ENCODE measurements at regions not wholly inside any gene's neighbourhood (a gene's known extent, or its start where the extent isn't known, plus 50 kb on each side); places are given as distances from the start of the nearest gene placed in this dataset.

GRCh38 chr4:153039542-153040185, 103.5 kb downstream of the FHDC1 start:
- H3K9ac ChIP-seq (ENCODE audit: insufficient read depth, low read length) = no peak overlapping the region

GRCh38 chr4:153040677-153041076, 104.6 kb downstream of the FHDC1 start:
- Histone ChIP-seq H3K4me1 (ENCODE audit: control insufficient read depth, extremely low read depth, insufficient read depth, low read length) (no peaks in the 10 kb centered on the region), H3K79me2 (ENCODE audit: control insufficient read depth, insufficient read depth, low read length) (no peaks in the 10 kb centered on the region), H3K9ac (ENCODE audit: insufficient read depth, low read length) (no peak overlapping the region), H3K27ac (ENCODE audit: insufficient read depth, low read length) (no peak overlapping the region), H3K4me3 (replicated peaks in 1 of 4; ENCODE audit: control extremely low read depth in 1 of 4, insufficient read depth in 1 of 4, low read depth in 3 of 4, low read length in 4 of 4) (no peak overlapping the region), H3K9me3 (ENCODE audit: control insufficient read depth, insufficient read depth, low read depth, low read length) (no peaks in the 10 kb centered on the region), H2AFZ (ENCODE audit: low read length) (no peak overlapping the region), H4K20me1 (ENCODE audit: control insufficient read depth, extremely low read depth, insufficient read depth, low read length) (no peaks in the 10 kb centered on the region), H3K4me2 (ENCODE audit: extremely low read depth, insufficient read depth, low read length) (no peak overlapping the region), H3K36me3 (ENCODE audit: control insufficient read depth, insufficient read depth, low read length) (no peaks in the 10 kb centered on the region), H3K27me3 (ENCODE audit: control insufficient read depth, insufficient read depth, low read length) (peaks cover 2% of the 10 kb centered on the region)
- no peak for DNase-seq (ENCODE audit: low read depth in 2 of 2)
- TF ChIP-seq EZH2 (IDR thresholded peaks at IDR 0.05; ENCODE audit: low read length, missing control alignments) (no peak), CTCF (conservative IDR thresholded peaks at IDR 0.05 in 1 of 2, IDR thresholded peaks at IDR 0.05 in 1 of 2; ENCODE audit: low read depth in 1 of 2, low read length in 2 of 2) (no peak)

More at GRCh38 chr4:153039542-153040185, 103.5 kb downstream of the FHDC1 start:
- H3K4me2 ChIP-seq (ENCODE audit: extremely low read depth, insufficient read depth, low read length) = no peak overlapping the region
- H3K27ac ChIP-seq (ENCODE audit: insufficient read depth, low read length) = no peak overlapping the region
- no peak overlapping the region for H2AFZ ChIP-seq (ENCODE audit: low read length)
- no peak for DNase-seq (ENCODE audit: low read depth in 2 of 2)
- H3K4me1 ChIP-seq (ENCODE audit: control insufficient read depth, extremely low read depth, insufficient read depth, low read length) = no peaks in the 10 kb centered on the region
- peaks cover 2% of the 10 kb centered on the region for H3K27me3 ChIP-seq (ENCODE audit: control insufficient read depth, insufficient read depth, low read length)
- H4K20me1 ChIP-seq (ENCODE audit: control insufficient read depth, extremely low read depth, insufficient read depth, low read length) = no peaks in the 10 kb centered on the region
- H3K79me2 ChIP-seq (ENCODE audit: control insufficient read depth, insufficient read depth, low read length) = no peaks in the 10 kb centered on the region
- TF ChIP-seq EZH2 (IDR thresholded peaks at IDR 0.05; ENCODE audit: low read length, missing control alignments) (no peak), CTCF (conservative IDR thresholded peaks at IDR 0.05 in 1 of 2, IDR thresholded peaks at IDR 0.05 in 1 of 2; ENCODE audit: low read depth in 1 of 2, low read length in 2 of 2) (no peak)
- no peaks in the 10 kb centered on the region for H3K9me3 ChIP-seq (ENCODE audit: control insufficient read depth, insufficient read depth, low read depth, low read length)
- H3K36me3 ChIP-seq (ENCODE audit: control insufficient read depth, insufficient read depth, low read length) = no peaks in the 10 kb centered on the region
- H3K4me3 ChIP-seq (replicated peaks in 1 of 4; ENCODE audit: control extremely low read depth in 1 of 4, insufficient read depth in 1 of 4, low read depth in 3 of 4, low read length in 4 of 4) = no peak overlapping the region

- Histone ChIP-seq H3K27ac (ENCODE audit: insufficient read depth, low read length) (no peak overlapping the region), H3K4me2 (ENCODE audit: extremely low read depth, insufficient read depth, low read length) (no peak overlapping the region), H3K9ac (ENCODE audit: insufficient read depth, low read length) (no peak overlapping the region), H3K9me3 (ENCODE audit: control insufficient read depth, insufficient read depth, low read depth, low read length) (no peaks in the 10 kb centered on the region), H3K36me3 (ENCODE audit: control insufficient read depth, insufficient read depth, low read length) (no peaks in the 10 kb centered on the region), H4K20me1 (ENCODE audit: control insufficient read depth, extremely low read depth, insufficient read depth, low read length) (no peaks in the 10 kb centered on the region), H3K79me2 (ENCODE audit: control insufficient read depth, insufficient read depth, low read length) (no peaks in the 10 kb centered on the region), H3K4me1 (ENCODE audit: control insufficient read depth, extremely low read depth, insufficient read depth, low read length) (no peaks in the 10 kb centered on the region), H2AFZ (ENCODE audit: low read length) (no peak overlapping the region), H3K4me3 (replicated peaks in 1 of 4; ENCODE audit: control extremely low read depth in 1 of 4, insufficient read depth in 1 of 4, low read depth in 3 of 4, low read length in 4 of 4) (no peak overlapping the region), H3K27me3 (ENCODE audit: control insufficient read depth, insufficient read depth, low read length) (peaks cover 2% of the 10 kb centered on the region)
- DNase-seq (ENCODE audit: low read depth in 2 of 2) = no peak
- TF ChIP-seq EZH2 (IDR thresholded peaks at IDR 0.05; ENCODE audit: low read length, missing control alignments) (no peak), CTCF (conservative IDR thresholded peaks at IDR 0.05 in 1 of 2, IDR thresholded peaks at IDR 0.05 in 1 of 2; ENCODE audit: low read depth in 1 of 2, low read length in 2 of 2) (no peak)
Observed at GRCh38 chr4:153044036-153044435, 107.9 kb downstream of the FHDC1 start.
